ENCODE measurements at regions not wholly inside any gene's neighbourhood (a gene's known extent, or its start where the extent isn't known, plus 50 kb on each side); places are given as distances from the start of the nearest gene placed in this dataset.

DNA sequence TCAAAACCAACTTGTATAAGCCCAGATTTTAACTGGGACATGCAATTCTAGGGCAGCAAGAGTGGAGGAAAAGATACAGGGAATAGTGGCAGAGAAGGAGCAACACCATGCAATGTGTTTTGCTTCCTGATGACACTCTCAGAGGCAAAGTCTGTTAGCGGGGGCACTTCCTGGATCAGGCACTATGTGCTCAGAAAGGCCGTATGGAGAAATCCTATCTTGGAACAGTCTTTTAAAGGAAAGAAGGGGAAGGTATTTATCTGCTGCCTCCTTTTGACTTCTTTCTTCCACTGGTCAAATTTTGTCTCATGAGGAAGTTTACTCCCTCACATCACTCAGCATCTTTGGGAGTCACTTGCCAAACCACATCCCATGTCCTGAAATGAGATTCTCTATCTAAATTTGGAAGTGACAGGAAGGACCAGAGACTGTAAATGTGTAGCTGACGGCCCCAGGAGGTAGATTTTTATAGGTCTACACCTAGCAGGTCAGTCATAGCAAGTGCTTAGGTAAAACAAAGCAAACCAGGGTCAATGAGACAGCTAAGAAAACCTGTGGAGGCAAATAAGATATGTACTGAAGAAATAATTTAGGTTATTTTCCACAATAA is 91.7 kb upstream of the ELOVL5 start:
- TF ChIP-seq, protein P1, sequence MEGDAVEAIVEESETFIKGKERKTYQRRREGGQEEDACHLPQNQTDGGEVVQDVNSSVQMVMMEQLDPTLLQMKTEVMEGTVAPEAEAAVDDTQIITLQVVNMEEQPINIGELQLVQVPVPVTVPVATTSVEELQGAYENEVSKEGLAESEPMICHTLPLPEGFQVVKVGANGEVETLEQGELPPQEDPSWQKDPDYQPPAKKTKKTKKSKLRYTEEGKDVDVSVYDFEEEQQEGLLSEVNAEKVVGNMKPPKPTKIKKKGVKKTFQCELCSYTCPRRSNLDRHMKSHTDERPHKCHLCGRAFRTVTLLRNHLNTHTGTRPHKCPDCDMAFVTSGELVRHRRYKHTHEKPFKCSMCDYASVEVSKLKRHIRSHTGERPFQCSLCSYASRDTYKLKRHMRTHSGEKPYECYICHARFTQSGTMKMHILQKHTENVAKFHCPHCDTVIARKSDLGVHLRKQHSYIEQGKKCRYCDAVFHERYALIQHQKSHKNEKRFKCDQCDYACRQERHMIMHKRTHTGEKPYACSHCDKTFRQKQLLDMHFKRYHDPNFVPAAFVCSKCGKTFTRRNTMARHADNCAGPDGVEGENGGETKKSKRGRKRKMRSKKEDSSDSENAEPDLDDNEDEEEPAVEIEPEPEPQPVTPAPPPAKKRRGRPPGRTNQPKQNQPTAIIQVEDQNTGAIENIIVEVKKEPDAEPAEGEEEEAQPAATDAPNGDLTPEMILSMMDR (IDR thresholded peaks at IDR 0.05; ENCODE audit: insufficient read depth, low read length): no peak
- TF ChIP-seq, protein P2, sequence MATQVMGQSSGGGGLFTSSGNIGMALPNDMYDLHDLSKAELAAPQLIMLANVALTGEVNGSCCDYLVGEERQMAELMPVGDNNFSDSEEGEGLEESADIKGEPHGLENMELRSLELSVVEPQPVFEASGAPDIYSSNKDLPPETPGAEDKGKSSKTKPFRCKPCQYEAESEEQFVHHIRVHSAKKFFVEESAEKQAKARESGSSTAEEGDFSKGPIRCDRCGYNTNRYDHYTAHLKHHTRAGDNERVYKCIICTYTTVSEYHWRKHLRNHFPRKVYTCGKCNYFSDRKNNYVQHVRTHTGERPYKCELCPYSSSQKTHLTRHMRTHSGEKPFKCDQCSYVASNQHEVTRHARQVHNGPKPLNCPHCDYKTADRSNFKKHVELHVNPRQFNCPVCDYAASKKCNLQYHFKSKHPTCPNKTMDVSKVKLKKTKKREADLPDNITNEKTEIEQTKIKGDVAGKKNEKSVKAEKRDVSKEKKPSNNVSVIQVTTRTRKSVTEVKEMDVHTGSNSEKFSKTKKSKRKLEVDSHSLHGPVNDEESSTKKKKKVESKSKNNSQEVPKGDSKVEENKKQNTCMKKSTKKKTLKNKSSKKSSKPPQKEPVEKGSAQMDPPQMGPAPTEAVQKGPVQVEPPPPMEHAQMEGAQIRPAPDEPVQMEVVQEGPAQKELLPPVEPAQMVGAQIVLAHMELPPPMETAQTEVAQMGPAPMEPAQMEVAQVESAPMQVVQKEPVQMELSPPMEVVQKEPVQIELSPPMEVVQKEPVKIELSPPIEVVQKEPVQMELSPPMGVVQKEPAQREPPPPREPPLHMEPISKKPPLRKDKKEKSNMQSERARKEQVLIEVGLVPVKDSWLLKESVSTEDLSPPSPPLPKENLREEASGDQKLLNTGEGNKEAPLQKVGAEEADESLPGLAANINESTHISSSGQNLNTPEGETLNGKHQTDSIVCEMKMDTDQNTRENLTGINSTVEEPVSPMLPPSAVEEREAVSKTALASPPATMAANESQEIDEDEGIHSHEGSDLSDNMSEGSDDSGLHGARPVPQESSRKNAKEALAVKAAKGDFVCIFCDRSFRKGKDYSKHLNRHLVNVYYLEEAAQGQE (IDR thresholded peaks at IDR 0.05; ENCODE audit: insufficient replicate concordance, low read depth): no peak
- H3K27me3 ChIP-seq (ENCODE audit: insufficient read depth, poor library complexity, severe bottlenecking): no peaks in the 10 kb centered on the region
- DNase-seq (ENCODE audit: low read depth in 1 of 2, low spot score in 1 of 2): no peak
- no peak overlapping the region for H3K4me3 ChIP-seq (replicated peaks; ENCODE audit: insufficient read depth, low read length)
- no peak overlapping the region for H3K27ac ChIP-seq (replicated peaks)

DNA sequence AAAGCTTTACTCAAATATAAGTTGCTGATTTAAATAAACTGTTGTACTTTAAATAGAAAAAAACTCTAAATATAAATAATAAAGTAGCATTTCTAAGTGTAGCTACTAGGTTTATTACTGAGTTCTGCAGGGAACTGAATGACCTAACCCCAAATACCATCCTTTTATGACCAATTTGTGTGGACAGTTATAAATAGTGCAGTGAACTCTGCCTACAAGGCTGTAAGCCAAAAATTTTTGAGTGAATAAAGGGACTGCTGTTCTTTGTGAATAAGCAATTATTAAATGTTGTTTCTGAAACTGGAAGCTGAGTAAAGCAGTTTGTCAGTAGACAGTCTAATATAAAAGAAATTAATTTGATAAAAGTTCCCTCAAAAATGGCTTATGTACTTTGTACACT is 90.8 kb upstream of the ELOVL5 start:
- TF ChIP-seq POLR2AphosphoS5 (IDR thresholded peaks at IDR 0.05; ENCODE audit: low read depth): no peak
- TF ChIP-seq, protein P1 (IDR thresholded peaks at IDR 0.05; ENCODE audit: insufficient read depth, low read length): no peak
- DNase-seq (ENCODE audit: low read depth in 1 of 2, low spot score in 1 of 2): no peak
- Histone ChIP-seq H3K27me3 (ENCODE audit: insufficient read depth, poor library complexity, severe bottlenecking) (no peaks in the 10 kb centered on the region), H3K27ac (replicated peaks) (no peak overlapping the region), H3K4me3 (replicated peaks; ENCODE audit: insufficient read depth, low read length) (no peak overlapping the region)

DNA sequence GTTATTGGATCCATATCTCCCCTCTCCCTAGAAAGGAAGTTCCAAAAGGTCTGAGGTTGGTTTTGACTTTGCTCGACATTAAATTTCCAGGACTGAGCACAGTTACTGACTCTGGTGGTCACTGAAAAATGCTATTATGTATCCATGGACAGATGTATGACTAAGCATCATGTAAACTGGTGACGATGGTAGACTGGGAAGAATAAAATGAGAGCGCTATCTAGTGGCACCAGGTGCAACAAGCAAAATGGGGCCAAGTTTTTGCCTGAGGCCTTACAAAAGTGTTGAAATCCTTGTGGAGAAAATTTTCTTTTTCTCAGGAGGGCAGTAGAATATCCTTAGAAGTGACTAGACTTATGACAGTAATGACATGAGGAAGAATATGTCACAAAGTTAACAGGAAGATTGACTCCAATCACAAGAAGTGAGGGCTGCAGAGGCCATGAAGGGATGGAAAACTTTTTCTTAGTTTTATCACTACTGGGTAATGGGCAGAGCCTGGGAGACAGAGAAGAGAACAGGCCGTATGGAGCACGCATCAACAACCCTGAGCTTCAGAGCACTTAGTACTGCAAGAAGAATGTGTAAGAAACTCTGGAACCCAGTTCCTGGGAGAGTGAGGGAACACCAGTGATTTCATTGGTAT is 88.9 kb upstream of the ELOVL5 start:
- Histone ChIP-seq H3K27ac (replicated peaks) (no peak overlapping the region), H3K27me3 (ENCODE audit: insufficient read depth, poor library complexity, severe bottlenecking) (no peaks in the 10 kb centered on the region), H3K4me3 (replicated peaks; ENCODE audit: insufficient read depth, low read length) (no peak overlapping the region)
- no peak for TF ChIP-seq GABPA (IDR thresholded peaks at IDR 0.05; ENCODE audit: low read depth)
- TF ChIP-seq, protein P1 (IDR thresholded peaks at IDR 0.05; ENCODE audit: insufficient read depth, low read length): peak; percentile 24
- peak in 1 of 2 experiments; percentile 58 for DNase-seq (ENCODE audit: low read depth in 1 of 2, low spot score in 1 of 2)

DNA sequence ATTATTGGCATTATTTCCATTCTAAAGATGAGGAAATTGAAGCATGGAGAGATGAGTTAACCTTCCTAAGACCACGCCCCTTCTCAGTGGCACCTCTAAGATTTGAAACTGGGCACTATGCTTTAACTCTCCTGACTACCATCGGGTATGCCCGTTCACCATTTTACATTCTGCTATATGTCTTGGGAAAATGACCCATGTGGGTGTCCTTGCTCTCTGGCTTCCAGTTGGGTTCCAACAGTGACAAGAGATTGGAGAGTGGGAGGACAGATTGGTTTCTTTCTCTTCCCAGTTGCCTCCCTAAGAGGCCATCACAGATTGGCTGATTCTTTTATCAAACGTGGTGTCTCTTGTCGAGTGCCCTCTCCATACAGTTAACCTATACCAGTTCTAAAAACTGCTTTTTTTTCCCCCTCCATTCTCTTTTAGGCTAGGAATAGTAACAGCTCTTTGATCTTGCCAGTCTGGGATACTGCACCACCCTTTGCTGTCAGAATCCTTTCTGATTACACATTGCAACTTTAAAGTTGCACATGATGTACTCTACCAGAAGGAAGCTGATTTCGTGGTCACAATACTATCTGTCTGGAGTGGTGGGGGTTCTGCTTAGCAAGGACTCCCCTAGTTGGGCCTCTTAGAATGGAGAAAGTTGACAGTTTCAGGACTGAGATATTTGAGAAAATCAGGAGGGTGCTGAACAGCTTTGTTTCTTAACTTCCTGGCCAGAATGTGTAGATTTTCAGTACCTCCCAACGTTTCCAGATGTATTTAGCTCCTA is 88.0 kb upstream of the ELOVL5 start:
- H3K4me3 ChIP-seq (replicated peaks; ENCODE audit: insufficient read depth, low read length): no peak overlapping the region
- no peak for TF ChIP-seq SPI1 (IDR thresholded peaks at IDR 0.05; ENCODE audit: borderline replicate concordance, low read depth)
- TF ChIP-seq GABPA (IDR thresholded peaks at IDR 0.05; ENCODE audit: low read depth): no peak
- TF ChIP-seq, protein P2 (IDR thresholded peaks at IDR 0.05; ENCODE audit: insufficient replicate concordance, low read depth): no peak
- TF ChIP-seq POLR2AphosphoS5 (IDR thresholded peaks at IDR 0.05; ENCODE audit: low read depth): no peak
- TF ChIP-seq, protein P1 (IDR thresholded peaks at IDR 0.05; ENCODE audit: insufficient read depth, low read length): no peak
- no peaks in the 10 kb centered on the region for H3K27me3 ChIP-seq (ENCODE audit: insufficient read depth, poor library complexity, severe bottlenecking)
- no peak for DNase-seq (ENCODE audit: low read depth in 1 of 2, low spot score in 1 of 2)
- H3K27ac ChIP-seq (replicated peaks): no peak overlapping the region
